ENCODE measurements at regions not wholly inside any gene's neighbourhood (a gene's known extent, or its start where the extent isn't known, plus 50 kb on each side); places are given as distances from the start of the nearest gene placed in this dataset.

- TF ChIP-seq CTCF (IDR thresholded peaks at IDR 0.05) = no peak
- no peak for TF ChIP-seq POLR2A (IDR thresholded peaks at IDR 0.05)
Observed at GRCh38 chr12:24366514-24366913, 417.0 kb upstream of the SOX5 start.
